GM12878 (cell line): ENCODE measurements at regions not wholly inside any gene's neighbourhood (a gene's known extent, or its start where the extent isn't known, plus 50 kb on each side); places are given as distances from the start of the nearest gene placed in this dataset.
"Not testable (repeated sequence)": the region's sequence is repeated elsewhere in the genome, so short reads cannot be mapped to it uniquely, and the experiment has no call there.

Source experiments
- ASH2L ChIP-seq: fragments of 300-600, 200-600 bp; sonication (generic); IDR thresholded peaks from 2 replicates; pipeline ENCODE4 v1.6.1; 2017; ENCODE audit warnings: low read depth, mild to moderate bottlenecking, borderline replicate concordance
- CREM ChIP-seq: IDR thresholded peaks from 2 replicates; pipeline ENCODE4 v1.6.1; 2014; ENCODE audit warnings: antibody characterized with exemption, low read depth
- EP300 ChIP-seq, 2 experiments: fragments of 150-350 bp in 1 of 2; IDR thresholded peaks; 2 replicates each; pipeline ENCODE4 v1.6.1; 2011 to 2012; ENCODE audit warnings: low read depth in 2 of 2, low read length in 2 of 2, borderline replicate concordance in 1 of 2, improper control_type of control experiment in 1 of 2, inconsistent platforms in 1 of 2; ENCODE audit not compliant: control insufficient read depth in 1 of 2
- EZH2 ChIP-seq: IDR thresholded peaks from 2 replicates; pipeline ENCODE4 v1.6.1; 2012; ENCODE audit warnings: low read depth, mild to moderate bottlenecking, control low read depth, inconsistent platforms, low read length, borderline replicate concordance; ENCODE audit not compliant: control insufficient read depth
- FOXM1 ChIP-seq: IDR thresholded peaks from 2 replicates; pipeline ENCODE4 v1.6.1; 2012; ENCODE audit warnings: low read depth, mild to moderate bottlenecking, inconsistent platforms, low read length, moderate library complexity
- HDGF ChIP-seq: fragments of 450-650 bp; IDR thresholded peaks from 2 replicates; pipeline ENCODE4 v1.6.1; 2016; ENCODE audit warnings: antibody characterized with exemption
- MTA3 ChIP-seq: IDR thresholded peaks from 2 replicates; pipeline ENCODE4 v1.6.1; 2012; ENCODE audit warnings: low read length, inconsistent platforms, borderline replicate concordance
- MXI1 ChIP-seq: fragments of 150-350 bp; IDR thresholded peaks from 2 replicates; pipeline ENCODE4 v1.6.1; 2011; ENCODE audit warnings: low read depth, mild to moderate bottlenecking, inconsistent platforms, low read length, improper control_type of control experiment
- MYC ChIP-seq: IDR thresholded peaks from 2 replicates; pipeline ENCODE4 v1.6.1; 2011; ENCODE audit warnings: mild to moderate bottlenecking, low read length, moderate library complexity, inconsistent platforms; ENCODE audit not compliant: insufficient read depth, insufficient replicate concordance, insufficient read length, severe bottlenecking
- POLR2AphosphoS5 ChIP-seq: IDR thresholded peaks from 2 replicates; pipeline ENCODE4 v1.6.1; 2011; ENCODE audit warnings: mild to moderate bottlenecking, low read length, inconsistent platforms
- SRF ChIP-seq, 2 experiments: IDR thresholded peaks; 2 replicates each; pipeline ENCODE4 v1.6.1; 2011; ENCODE audit warnings: low read depth in 2 of 2, low read length in 2 of 2, mild to moderate bottlenecking in 1 of 2, moderate library complexity in 1 of 2
- TCF7 ChIP-seq: IDR thresholded peaks from 2 replicates; pipeline ENCODE4 v1.6.1; 2014; ENCODE audit warnings: antibody characterized with exemption, borderline replicate concordance
- YY1 ChIP-seq: IDR thresholded peaks from 2 replicates; pipeline ENCODE4 v1.6.1; 2011; ENCODE audit warnings: low read depth, mild to moderate bottlenecking, low read length
- TF ChIP-seq, protein P1 (sequence below), 3 experiments: IDR thresholded peaks in 2 of 3; conservative IDR thresholded peaks in 1 of 3; 2 replicates each; pipeline ENCODE4 v1.5.1; 2011; ENCODE audit warnings: low read depth in 3 of 3, low read length in 3 of 3, mild to moderate bottlenecking in 3 of 3, control low read depth in 2 of 3, moderate library complexity in 2 of 3, inconsistent platforms in 1 of 3, mixed read lengths in 1 of 3; ENCODE audit not compliant: control insufficient read depth in 2 of 3, insufficient read depth in 1 of 3; ENCODE audit errors: extremely low read depth in 1 of 3

GRCh38 chr3:195984392-195985030 lies 76.2 kb upstream of the TNK2 start:
- not testable (repeated sequence) for TF ChIP-seq TCF7; EZH2; EP300 (IDR thresholded peaks at IDR 0.05; ENCODE audit: borderline replicate concordance in 1 of 2, control insufficient read depth in 1 of 2, low read depth in 2 of 2, low read length in 2 of 2); HDGF; YY1; CREM; MTA3; POLR2AphosphoS5; MXI1; ASH2L; FOXM1; MYC; SRF (IDR thresholded peaks at IDR 0.05; ENCODE audit: low read depth in 2 of 2, low read length in 2 of 2)
- TF ChIP-seq, protein P1, sequence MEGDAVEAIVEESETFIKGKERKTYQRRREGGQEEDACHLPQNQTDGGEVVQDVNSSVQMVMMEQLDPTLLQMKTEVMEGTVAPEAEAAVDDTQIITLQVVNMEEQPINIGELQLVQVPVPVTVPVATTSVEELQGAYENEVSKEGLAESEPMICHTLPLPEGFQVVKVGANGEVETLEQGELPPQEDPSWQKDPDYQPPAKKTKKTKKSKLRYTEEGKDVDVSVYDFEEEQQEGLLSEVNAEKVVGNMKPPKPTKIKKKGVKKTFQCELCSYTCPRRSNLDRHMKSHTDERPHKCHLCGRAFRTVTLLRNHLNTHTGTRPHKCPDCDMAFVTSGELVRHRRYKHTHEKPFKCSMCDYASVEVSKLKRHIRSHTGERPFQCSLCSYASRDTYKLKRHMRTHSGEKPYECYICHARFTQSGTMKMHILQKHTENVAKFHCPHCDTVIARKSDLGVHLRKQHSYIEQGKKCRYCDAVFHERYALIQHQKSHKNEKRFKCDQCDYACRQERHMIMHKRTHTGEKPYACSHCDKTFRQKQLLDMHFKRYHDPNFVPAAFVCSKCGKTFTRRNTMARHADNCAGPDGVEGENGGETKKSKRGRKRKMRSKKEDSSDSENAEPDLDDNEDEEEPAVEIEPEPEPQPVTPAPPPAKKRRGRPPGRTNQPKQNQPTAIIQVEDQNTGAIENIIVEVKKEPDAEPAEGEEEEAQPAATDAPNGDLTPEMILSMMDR (IDR thresholded peaks at IDR 0.05 in 2 of 3, conservative IDR thresholded peaks at IDR 0.05 in 1 of 3; ENCODE audit: control insufficient read depth in 2 of 3, extremely low read depth in 1 of 3, insufficient read depth in 1 of 3, low read depth in 3 of 3, low read length in 3 of 3), result not testable (repeated sequence)
